Epithelial cell of proximal tubule (primary cell): ENCODE measurements at regions not wholly inside any gene's neighbourhood (a gene's known extent, or its start where the extent isn't known, plus 50 kb on each side); places are given as distances from the start of the nearest gene placed in this dataset.

ENCODE experiments used
- DNase-seq: peaks from one replicate; pipeline ENCODE4 v3.0.0-alpha.2; 2011; ENCODE audit warnings: low read depth
- H3K4me3 ChIP-seq: 2 replicates; pipeline ENCODE4 v1.5.1; 2011; ENCODE audit warnings: low read depth, mild to moderate bottlenecking, low read length
- TF ChIP-seq, protein P1 (sequence below): conservative IDR thresholded peaks from 2 replicates; pipeline ENCODE4 v1.5.1; 2012; ENCODE audit warnings: low read depth, mild to moderate bottlenecking, low read length

DNA sequence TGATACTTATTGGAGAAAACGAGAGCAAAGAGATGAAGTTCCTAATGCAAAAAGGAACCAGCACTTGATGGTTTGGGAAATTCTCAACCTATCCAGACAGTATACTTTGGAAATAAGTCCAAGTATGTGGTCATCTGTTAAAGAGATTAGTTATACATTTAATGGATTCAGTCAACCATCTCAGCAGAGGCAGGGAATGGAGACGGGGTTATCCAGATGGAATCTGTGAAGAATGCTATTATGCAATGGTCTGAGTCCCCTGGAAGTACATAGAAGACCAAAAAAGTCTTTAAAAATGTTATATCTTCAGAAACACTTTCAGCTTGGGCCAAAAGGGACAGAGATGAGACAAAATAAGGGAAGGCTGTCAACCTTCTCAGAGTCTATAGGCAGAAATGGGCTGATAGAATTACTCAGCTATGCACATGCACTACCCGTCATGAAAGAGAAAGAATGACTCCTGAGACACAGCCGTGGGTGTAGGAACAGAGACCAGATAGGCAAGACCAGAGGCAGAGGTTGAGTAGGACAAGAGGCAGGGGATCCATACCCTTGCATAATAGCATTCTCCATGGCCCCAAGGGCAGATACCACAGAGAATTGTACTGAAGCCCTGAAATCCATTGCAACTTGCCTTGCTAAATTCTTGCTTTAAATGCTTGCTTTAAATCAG is 738.8 kb upstream of the POT1 start:
- peak; percentile 91 for DNase-seq
- peak overlapping the region; percentile 15 for H3K4me3 ChIP-seq
- TF ChIP-seq, protein P1, sequence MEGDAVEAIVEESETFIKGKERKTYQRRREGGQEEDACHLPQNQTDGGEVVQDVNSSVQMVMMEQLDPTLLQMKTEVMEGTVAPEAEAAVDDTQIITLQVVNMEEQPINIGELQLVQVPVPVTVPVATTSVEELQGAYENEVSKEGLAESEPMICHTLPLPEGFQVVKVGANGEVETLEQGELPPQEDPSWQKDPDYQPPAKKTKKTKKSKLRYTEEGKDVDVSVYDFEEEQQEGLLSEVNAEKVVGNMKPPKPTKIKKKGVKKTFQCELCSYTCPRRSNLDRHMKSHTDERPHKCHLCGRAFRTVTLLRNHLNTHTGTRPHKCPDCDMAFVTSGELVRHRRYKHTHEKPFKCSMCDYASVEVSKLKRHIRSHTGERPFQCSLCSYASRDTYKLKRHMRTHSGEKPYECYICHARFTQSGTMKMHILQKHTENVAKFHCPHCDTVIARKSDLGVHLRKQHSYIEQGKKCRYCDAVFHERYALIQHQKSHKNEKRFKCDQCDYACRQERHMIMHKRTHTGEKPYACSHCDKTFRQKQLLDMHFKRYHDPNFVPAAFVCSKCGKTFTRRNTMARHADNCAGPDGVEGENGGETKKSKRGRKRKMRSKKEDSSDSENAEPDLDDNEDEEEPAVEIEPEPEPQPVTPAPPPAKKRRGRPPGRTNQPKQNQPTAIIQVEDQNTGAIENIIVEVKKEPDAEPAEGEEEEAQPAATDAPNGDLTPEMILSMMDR: no peak

DNA sequence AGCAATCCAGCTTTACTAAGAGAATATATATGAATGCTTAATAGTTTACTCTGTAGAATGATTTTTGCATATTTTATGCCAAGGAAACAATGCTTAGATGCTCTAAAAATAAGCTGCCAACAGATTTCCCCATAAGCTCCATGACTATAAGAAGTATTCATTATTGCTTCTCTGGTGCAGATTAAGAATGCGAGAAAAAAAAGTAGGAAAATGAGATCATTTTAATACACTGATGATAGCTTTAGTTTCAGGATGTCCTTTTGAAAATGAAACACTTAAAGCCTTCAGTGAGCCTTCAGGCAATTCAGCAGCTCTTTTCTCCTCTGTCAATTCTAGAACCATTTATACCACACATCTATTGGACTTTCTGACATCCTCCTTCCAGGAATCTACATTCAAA is 735.0 kb upstream of the POT1 start:
- TF ChIP-seq, protein P1: no peak
- no peak for DNase-seq
- no peak overlapping the region for H3K4me3 ChIP-seq

DNA sequence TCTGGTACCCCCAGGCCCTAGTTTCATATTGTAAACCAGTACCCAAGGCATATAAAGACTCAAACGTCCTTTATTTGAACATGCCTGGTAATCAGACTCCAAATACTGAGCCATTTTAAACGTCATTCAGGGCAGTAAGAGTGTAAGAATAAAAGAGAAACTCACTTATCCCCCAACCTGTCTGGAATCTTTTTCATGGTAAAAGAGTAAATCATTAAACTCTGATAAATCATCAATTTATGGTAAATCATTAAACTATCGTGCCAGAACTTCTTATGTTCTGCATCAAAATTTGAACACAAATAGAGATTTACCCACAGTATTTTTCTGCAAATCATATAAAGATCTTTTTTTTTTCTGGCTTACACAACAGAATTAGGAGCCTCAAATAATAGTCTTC is 734.3 kb upstream of the POT1 start:
- TF ChIP-seq, protein P1: no peak
- DNase-seq: peak; percentile 51

DNA sequence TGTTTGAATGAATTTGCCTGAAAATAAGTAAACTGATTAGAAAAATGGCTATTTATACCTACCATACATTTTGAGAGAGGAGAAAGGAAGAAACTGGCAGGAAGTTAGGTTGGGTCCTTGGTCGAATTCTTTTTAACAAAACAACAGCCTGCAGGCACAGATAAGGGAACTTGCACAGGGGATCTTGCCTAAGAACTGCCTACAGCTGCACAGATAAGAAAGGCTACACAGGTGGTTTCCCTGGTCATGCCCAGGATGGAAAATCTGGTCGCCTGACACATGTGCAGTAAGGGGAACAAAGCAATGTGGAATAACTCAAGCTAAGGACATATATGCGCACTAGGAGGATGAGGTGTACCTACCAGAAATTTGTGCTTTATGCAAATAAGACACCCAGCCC is 732.1 kb upstream of the POT1 start:
- TF ChIP-seq, protein P1: no peak
- no peak for DNase-seq
- no peak overlapping the region for H3K4me3 ChIP-seq

More for the DNA sequence above, 734.3 kb upstream of the POT1 start:
- H3K4me3 ChIP-seq: no peak overlapping the region

DNA sequence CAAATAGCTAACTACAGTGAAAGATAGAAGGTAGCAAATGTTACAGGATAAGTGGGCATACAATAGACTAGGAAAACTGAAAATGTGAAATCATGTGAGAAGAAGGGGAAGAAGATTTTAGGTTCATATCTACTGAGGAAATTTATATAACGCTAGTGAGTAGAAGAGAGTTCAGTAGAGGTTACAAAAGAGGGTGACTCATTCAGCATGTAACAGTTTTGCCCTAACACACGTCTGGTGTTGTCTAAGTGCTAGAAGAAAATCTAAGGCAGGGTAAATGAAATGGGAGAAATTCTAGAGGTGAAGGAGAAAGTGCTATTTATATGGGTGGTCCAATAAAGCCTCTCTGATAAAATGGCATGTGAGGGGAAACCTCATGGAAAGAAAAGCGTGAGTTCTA is 731.4 kb upstream of the POT1 start:
- no peak for DNase-seq
- H3K4me3 ChIP-seq: no peak overlapping the region
- TF ChIP-seq, protein P1: no peak

DNA sequence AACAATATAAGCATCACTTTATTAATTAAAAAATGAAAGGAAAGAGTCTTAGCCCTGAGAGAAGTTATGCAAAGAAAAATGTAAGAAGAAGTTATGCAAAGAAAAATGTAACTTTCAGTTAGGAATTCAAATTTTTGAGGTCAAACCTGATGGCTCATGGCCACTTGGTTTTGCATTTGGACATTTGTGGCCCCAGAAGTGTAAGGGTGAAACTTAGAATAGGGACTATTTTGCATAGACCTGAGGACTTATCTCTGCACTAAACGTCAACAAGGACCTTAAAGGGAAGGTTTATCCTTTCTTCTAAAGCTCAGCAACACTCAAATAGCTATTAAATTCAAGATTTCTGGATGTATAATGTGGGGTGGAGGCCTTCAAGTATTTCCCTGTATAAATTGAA is 724.5 kb upstream of the POT1 start:
- TF ChIP-seq, protein P1: no peak
- H3K4me3 ChIP-seq: no peak overlapping the region
- no peak for DNase-seq
